SK-N-SH treated with all-trans-retinoic acid at 6 μM for 48 hours (cell line): ENCODE measurements at regions not wholly inside any gene's neighbourhood (a gene's known extent, or its start where the extent isn't known, plus 50 kb on each side); places are given as distances from the start of the nearest gene placed in this dataset.

Source experiments
- ARNTL ChIP-seq: fragments of 450-650 bp; formaldehyde crosslinking; IDR thresholded peaks from 2 replicates; pipeline ENCODE4 v1.5.0; 2020; ENCODE audit warnings: low read depth, mild to moderate bottlenecking, moderate library complexity, borderline replicate concordance
- ZC3H10 ChIP-seq: fragments of 250-450 bp; sonication (Bioruptor Pico); IDR thresholded peaks from 2 replicates; pipeline ENCODE4 v1.5.1; 2021; ENCODE audit warnings: mild to moderate bottlenecking, moderate library complexity
- TF ChIP-seq, protein P1 (sequence below): fragments of 250-450 bp; sonication (Bioruptor Pico); IDR thresholded peaks from 2 replicates; pipeline ENCODE4 v1.5.0; 2020; ENCODE audit warnings: mild to moderate bottlenecking, moderate library complexity

- TF ChIP-seq ZC3H10 (CRISPR knock-in tag) (no peak), ARNTL (CRISPR knock-in tag) (no peak)
- TF ChIP-seq, protein P1, sequence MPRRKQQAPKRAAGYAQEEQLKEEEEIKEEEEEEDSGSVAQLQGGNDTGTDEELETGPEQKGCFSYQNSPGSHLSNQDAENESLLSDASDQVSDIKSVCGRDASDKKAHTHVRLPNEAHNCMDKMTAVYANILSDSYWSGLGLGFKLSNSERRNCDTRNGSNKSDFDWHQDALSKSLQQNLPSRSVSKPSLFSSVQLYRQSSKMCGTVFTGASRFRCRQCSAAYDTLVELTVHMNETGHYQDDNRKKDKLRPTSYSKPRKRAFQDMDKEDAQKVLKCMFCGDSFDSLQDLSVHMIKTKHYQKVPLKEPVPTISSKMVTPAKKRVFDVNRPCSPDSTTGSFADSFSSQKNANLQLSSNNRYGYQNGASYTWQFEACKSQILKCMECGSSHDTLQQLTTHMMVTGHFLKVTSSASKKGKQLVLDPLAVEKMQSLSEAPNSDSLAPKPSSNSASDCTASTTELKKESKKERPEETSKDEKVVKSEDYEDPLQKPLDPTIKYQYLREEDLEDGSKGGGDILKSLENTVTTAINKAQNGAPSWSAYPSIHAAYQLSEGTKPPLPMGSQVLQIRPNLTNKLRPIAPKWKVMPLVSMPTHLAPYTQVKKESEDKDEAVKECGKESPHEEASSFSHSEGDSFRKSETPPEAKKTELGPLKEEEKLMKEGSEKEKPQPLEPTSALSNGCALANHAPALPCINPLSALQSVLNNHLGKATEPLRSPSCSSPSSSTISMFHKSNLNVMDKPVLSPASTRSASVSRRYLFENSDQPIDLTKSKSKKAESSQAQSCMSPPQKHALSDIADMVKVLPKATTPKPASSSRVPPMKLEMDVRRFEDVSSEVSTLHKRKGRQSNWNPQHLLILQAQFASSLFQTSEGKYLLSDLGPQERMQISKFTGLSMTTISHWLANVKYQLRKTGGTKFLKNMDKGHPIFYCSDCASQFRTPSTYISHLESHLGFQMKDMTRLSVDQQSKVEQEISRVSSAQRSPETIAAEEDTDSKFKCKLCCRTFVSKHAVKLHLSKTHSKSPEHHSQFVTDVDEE (CRISPR knock-in tag), result no peak
These were observed 127.5 kb upstream of the CTAGE1 start for GRCh38 chr18:22545066-22545760.
